Stomach (tissue), 4 donors: ENCODE measurements at regions not wholly inside any gene's neighbourhood (a gene's known extent, or its start where the extent isn't known, plus 50 kb on each side); places are given as distances from the start of the nearest gene placed in this dataset.

ENCODE experiments used
- CTCF ChIP-seq, 7 experiments: fragments of 450-650 bp in 4 of 7; fragments of 200-600 bp in 3 of 7; sonication (generic) in 3 of 7; IDR thresholded peaks; one replicate each; pipeline ENCODE4 v1.5.1; 2016 to 2019; ENCODE audit warnings: antibody characterized with exemption in 7 of 7, control low read depth in 2 of 7, mild to moderate bottlenecking in 1 of 7
- EP300 ChIP-seq: sonication (generic); formaldehyde crosslinking; IDR thresholded peaks from one replicate; pipeline ENCODE4 v1.6.1; 2017; ENCODE audit warnings: antibody characterized with exemption
- POLR2A ChIP-seq, 4 donors: fragments of 450-650 bp; IDR thresholded peaks; one replicate each; pipeline ENCODE4 v1.6.1; 2016; ENCODE audit warnings: antibody characterized with exemption in 4 of 4, control low read depth in 2 of 4, mild to moderate bottlenecking in 1 of 4, moderate library complexity in 1 of 4
- POLR2AphosphoS5 ChIP-seq, 3 donors: sonication (generic); formaldehyde crosslinking; IDR thresholded peaks; one replicate each; pipeline ENCODE4 v1.6.1; 2016; ENCODE audit warnings: antibody characterized with exemption in 3 of 3

- TF ChIP-seq CTCF (IDR thresholded peaks at IDR 0.05), result no peak
- TF ChIP-seq EP300, result no peak
- TF ChIP-seq POLR2AphosphoS5 (IDR thresholded peaks at IDR 0.05), result no peak
- no peak for TF ChIP-seq POLR2A (IDR thresholded peaks at IDR 0.05)
Observed at GRCh38 chr5:126139773-126140172, 283.4 kb upstream of the GRAMD2B start.
